Nephron progenitor cell (in vitro differentiated cells): ENCODE measurements at regions not wholly inside any gene's neighbourhood (a gene's known extent, or its start where the extent isn't known, plus 50 kb on each side); places are given as distances from the start of the nearest gene placed in this dataset.

ENCODE experiments used
- DNase-seq: peaks from one replicate; pipeline ENCODE4 v3.0.0; 2021
- H3K27ac Mint-ChIP-seq: 2 replicates; pipeline ENCODE4 v1.8.0; 2021; ENCODE audit warnings: mild to moderate bottlenecking, moderate library complexity, mixed read lengths
- H3K27me3 Mint-ChIP-seq: 2 replicates; pipeline ENCODE4 v1.8.0; 2021; ENCODE audit warnings: mild to moderate bottlenecking, low read depth, mixed read lengths; ENCODE audit not compliant: poor library complexity
- H3K36me3 Mint-ChIP-seq: 2 replicates; pipeline ENCODE4 v1.8.0; 2021; ENCODE audit warnings: low read depth, mixed read lengths
- H3K4me1 Mint-ChIP-seq: 2 replicates; pipeline ENCODE4 v1.8.0; 2021; ENCODE audit warnings: mixed read lengths
- H3K4me3 Mint-ChIP-seq: 2 replicates; pipeline ENCODE4 v1.8.0; 2021; ENCODE audit warnings: mild to moderate bottlenecking, moderate library complexity, mixed read lengths
- H3K9me3 Mint-ChIP-seq: 2 replicates; pipeline ENCODE4 v1.8.0; 2021; ENCODE audit warnings: mild to moderate bottlenecking, moderate library complexity, mixed read lengths
- CTCF ChIP-seq: fragments of 200-600 bp; sonication (generic); IDR thresholded peaks from 2 replicates; pipeline ENCODE4 v1.5.0; 2021; ENCODE audit warnings: antibody characterized with exemption

GRCh38 chr18:4603955-4604354, 148.8 kb upstream of the DLGAP1 start:
- Mint-ChIP-seq H3K4me1 (peaks cover 64% of the 10 kb centered on the region), H3K9me3 (no peaks in the 10 kb centered on the region), H3K27me3 (peaks cover 35% of the 10 kb centered on the region), H3K27ac (no peak overlapping the region), H3K36me3 (no peaks in the 10 kb centered on the region), H3K4me3 (no peak overlapping the region)
- TF ChIP-seq CTCF: no peak
- DNase-seq: no peak

- Mint-ChIP-seq H3K9me3 (no peaks in the 10 kb centered on the region), H3K27me3 (peaks cover 27% of the 10 kb centered on the region), H3K27ac (no peak overlapping the region), H3K36me3 (no peaks in the 10 kb centered on the region), H3K4me3 (no peak overlapping the region), H3K4me1 (peaks cover 38% of the 10 kb centered on the region)
- DNase-seq: peak; percentile 9
- no peak for TF ChIP-seq CTCF
Observed at GRCh38 chr18:4599312-4599711, 144.2 kb upstream of the DLGAP1 start.

DNA sequence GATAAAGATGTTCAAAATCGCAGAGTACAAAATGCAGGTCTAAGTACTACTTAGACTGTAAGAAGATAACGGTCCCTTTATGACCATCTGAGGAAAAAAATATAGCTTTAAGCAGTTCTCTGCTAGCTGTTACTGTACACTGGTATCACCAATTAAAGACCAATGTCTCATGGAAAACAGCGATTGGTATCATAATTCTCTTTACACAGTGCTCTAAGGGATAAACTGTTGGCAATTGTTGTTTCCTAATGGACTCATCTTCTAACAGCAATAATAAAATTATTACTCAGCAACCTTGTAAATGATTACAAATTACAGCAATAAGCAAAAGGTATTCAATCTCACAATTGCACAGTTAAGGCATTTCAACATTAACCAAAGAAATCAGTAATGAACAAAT, 142.2 kb upstream of the DLGAP1 start:
- no peak for TF ChIP-seq CTCF
- Mint-ChIP-seq H3K36me3 (no peaks in the 10 kb centered on the region), H3K4me3 (no peak overlapping the region), H3K27ac (no peak overlapping the region), H3K9me3 (no peaks in the 10 kb centered on the region), H3K27me3 (peaks cover 26% of the 10 kb centered on the region), H3K4me1 (peaks cover 32% of the 10 kb centered on the region)
- no peak for DNase-seq

DNA sequence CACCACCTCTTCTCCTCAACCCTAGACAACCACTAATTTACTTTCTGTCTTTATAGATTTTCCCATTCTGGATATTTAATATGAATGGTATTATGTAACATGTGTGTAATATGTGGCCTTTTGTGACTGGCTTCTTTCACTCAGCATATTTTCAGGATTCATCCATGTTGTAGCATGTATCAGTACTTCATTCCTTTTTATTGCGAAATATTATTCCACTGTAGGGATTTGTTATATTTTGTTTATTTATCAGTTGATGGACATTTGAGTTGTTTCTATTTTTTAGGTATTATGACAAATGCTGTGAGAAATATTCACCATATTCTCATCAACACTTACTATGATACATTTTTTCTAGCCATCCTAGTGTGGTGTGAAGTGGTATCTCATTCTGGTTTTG, 138.8 kb upstream of the DLGAP1 start:
- no peaks in the 10 kb centered on the region for H3K36me3 Mint-ChIP-seq
- no peak overlapping the region for H3K27ac Mint-ChIP-seq
- no peak overlapping the region for H3K4me3 Mint-ChIP-seq
- H3K4me1 Mint-ChIP-seq: peaks cover 10% of the 10 kb centered on the region
- peaks cover 6% of the 10 kb centered on the region for H3K27me3 Mint-ChIP-seq
- no peak for TF ChIP-seq CTCF
- no peaks in the 10 kb centered on the region for H3K9me3 Mint-ChIP-seq
- DNase-seq: no peak

DNA sequence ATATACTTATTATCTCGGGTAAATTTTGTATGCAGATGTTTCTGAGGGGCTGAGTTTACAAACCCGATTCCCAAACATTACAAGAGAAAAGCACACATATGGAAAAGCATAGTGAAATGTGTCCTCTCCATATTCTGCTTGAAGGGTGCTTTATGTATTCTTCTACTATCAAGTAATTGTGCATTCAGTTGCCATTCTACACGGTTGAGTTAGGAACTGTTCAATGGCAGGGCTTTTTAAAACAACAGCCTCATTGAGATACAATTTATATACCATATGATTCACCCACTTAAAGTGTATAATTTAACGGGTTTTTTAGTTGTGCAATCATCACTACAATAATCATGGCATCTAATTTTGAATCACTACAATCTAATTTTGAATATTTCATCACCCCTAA, 138.4 kb upstream of the DLGAP1 start:
- peaks cover 10% of the 10 kb centered on the region for H3K4me1 Mint-ChIP-seq

More for the DNA sequence above, 138.4 kb upstream of the DLGAP1 start:
- no peak for DNase-seq
- Mint-ChIP-seq H3K36me3 (no peaks in the 10 kb centered on the region), H3K27ac (no peak overlapping the region), H3K4me3 (no peak overlapping the region), H3K9me3 (no peaks in the 10 kb centered on the region), H3K27me3 (peaks cover 6% of the 10 kb centered on the region)
- no peak for TF ChIP-seq CTCF
